CD4-positive, alpha-beta T cell treated with Interleukin-15 for 4 hours (primary cell): ENCODE measurements at regions not wholly inside any gene's neighbourhood (a gene's known extent, or its start where the extent isn't known, plus 50 kb on each side); places are given as distances from the start of the nearest gene placed in this dataset.
"Not testable (repeated sequence)": the region's sequence is repeated elsewhere in the genome, so short reads cannot be mapped to it uniquely, and the experiment has no call there.

Source experiments
- DNase-seq: peaks from one replicate; pipeline ENCODE4 v3.0.0-alpha.2; 2020; ENCODE audit warnings: low spot score

GRCh38 chr9:31236344-31236743, 1148.1 kb upstream of the ACO1 start:
- no peak for DNase-seq

- no peak for DNase-seq
These were observed 1141.1 kb upstream of the ACO1 start for GRCh38 chr9:31243386-31243785.

GRCh38 chr9:31248156-31248555, 1136.3 kb upstream of the ACO1 start:
- DNase-seq = no peak

- no peak for DNase-seq
These were observed 1133.1 kb upstream of the ACO1 start for GRCh38 chr9:31251386-31251785.

GRCh38 chr9:31253800-31254762, 1130.4 kb upstream of the ACO1 start:
- DNase-seq = no peak

GRCh38 chr9:31255211-31255610, 1129.2 kb upstream of the ACO1 start:
- DNase-seq = no peak

GRCh38 chr9:31259824-31260223, 1124.6 kb upstream of the ACO1 start:
- peak; percentile 11 for DNase-seq

GRCh38 chr9:31272456-31273295, 1111.8 kb upstream of the ACO1 start:
- no peak for DNase-seq

GRCh38 chr9:31275419-31275818, 1109.0 kb upstream of the ACO1 start:
- DNase-seq = no peak

- DNase-seq = no peak
These were observed 1093.7 kb upstream of the ACO1 start for GRCh38 chr9:31290731-31291130.

GRCh38 chr9:31302620-31303418, 1081.6 kb upstream of the ACO1 start:
- DNase-seq = no peak

- no peak for DNase-seq
These were observed 1079.9 kb upstream of the ACO1 start for GRCh38 chr9:31304576-31304975.

GRCh38 chr9:31314241-31314640, 1070.2 kb upstream of the ACO1 start:
- no peak for DNase-seq

- no peak for DNase-seq
These were observed 1063.9 kb upstream of the ACO1 start for GRCh38 chr9:31320494-31320893.

- no peak for DNase-seq
These were observed 1063.2 kb upstream of the ACO1 start for GRCh38 chr9:31321256-31321655.

GRCh38 chr9:31321686-31322085, 1062.8 kb upstream of the ACO1 start:
- no peak for DNase-seq

GRCh38 chr9:31323726-31324444, 1060.6 kb upstream of the ACO1 start:
- peak; percentile 22 for DNase-seq

- DNase-seq = no peak
These were observed 1058.7 kb upstream of the ACO1 start for GRCh38 chr9:31325778-31326177.

GRCh38 chr9:31326883-31327282, 1057.6 kb upstream of the ACO1 start:
- DNase-seq = not testable (repeated sequence)

- DNase-seq = no peak
These were observed 1049.5 kb upstream of the ACO1 start for GRCh38 chr9:31334837-31335528.
